ENCODE measurements at regions not wholly inside any gene's neighbourhood (a gene's known extent, or its start where the extent isn't known, plus 50 kb on each side); places are given as distances from the start of the nearest gene placed in this dataset.

GRCh38 chr18:75554176-75554575 is 126.7 kb upstream of the SMIM21 start:
- H3K4me3 ChIP-seq (replicated peaks in 1 of 4; ENCODE audit: control extremely low read depth in 1 of 4, insufficient read depth in 1 of 4, low read depth in 3 of 4, low read length in 4 of 4) = no peak overlapping the region
- no peaks in the 10 kb centered on the region for H3K36me3 ChIP-seq (ENCODE audit: control insufficient read depth, insufficient read depth, low read length)
- H3K4me1 ChIP-seq (ENCODE audit: control insufficient read depth, extremely low read depth, insufficient read depth, low read length) = no peaks in the 10 kb centered on the region
- H3K9ac ChIP-seq (ENCODE audit: insufficient read depth, low read length) = no peak overlapping the region
- no peak for TF ChIP-seq EZH2 (IDR thresholded peaks at IDR 0.05; ENCODE audit: low read length, missing control alignments)
- no peak for TF ChIP-seq CTCF (conservative IDR thresholded peaks at IDR 0.05 in 1 of 2, IDR thresholded peaks at IDR 0.05 in 1 of 2; ENCODE audit: low read depth in 1 of 2, low read length in 2 of 2)
- H2AFZ ChIP-seq (ENCODE audit: low read length) = no peak overlapping the region
- H3K4me2 ChIP-seq (ENCODE audit: extremely low read depth, insufficient read depth, low read length) = no peak overlapping the region
- H3K27ac ChIP-seq (ENCODE audit: insufficient read depth, low read length) = no peak overlapping the region
- no peaks in the 10 kb centered on the region for H3K79me2 ChIP-seq (ENCODE audit: control insufficient read depth, insufficient read depth, low read length)
- no peaks in the 10 kb centered on the region for H4K20me1 ChIP-seq (ENCODE audit: control insufficient read depth, extremely low read depth, insufficient read depth, low read length)
- no peaks in the 10 kb centered on the region for H3K9me3 ChIP-seq (ENCODE audit: control insufficient read depth, insufficient read depth, low read depth, low read length)
- no peaks in the 10 kb centered on the region for H3K27me3 ChIP-seq (ENCODE audit: control insufficient read depth, insufficient read depth, low read length)
- no peak for DNase-seq (ENCODE audit: low read depth in 2 of 2)

- Histone ChIP-seq H3K27ac (ENCODE audit: insufficient read depth, low read length) (no peak overlapping the region), H3K4me3 (replicated peaks in 1 of 4; ENCODE audit: control extremely low read depth in 1 of 4, insufficient read depth in 1 of 4, low read depth in 3 of 4, low read length in 4 of 4) (no peak overlapping the region), H3K9ac (ENCODE audit: insufficient read depth, low read length) (no peak overlapping the region), H3K9me3 (ENCODE audit: control insufficient read depth, insufficient read depth, low read depth, low read length) (no peaks in the 10 kb centered on the region), H3K36me3 (ENCODE audit: control insufficient read depth, insufficient read depth, low read length) (no peaks in the 10 kb centered on the region), H2AFZ (ENCODE audit: low read length) (no peak overlapping the region), H3K4me2 (ENCODE audit: extremely low read depth, insufficient read depth, low read length) (no peak overlapping the region), H3K27me3 (ENCODE audit: control insufficient read depth, insufficient read depth, low read length) (no peaks in the 10 kb centered on the region), H3K79me2 (ENCODE audit: control insufficient read depth, insufficient read depth, low read length) (no peaks in the 10 kb centered on the region), H3K4me1 (ENCODE audit: control insufficient read depth, extremely low read depth, insufficient read depth, low read length) (no peaks in the 10 kb centered on the region), H4K20me1 (ENCODE audit: control insufficient read depth, extremely low read depth, insufficient read depth, low read length) (no peaks in the 10 kb centered on the region)
- TF ChIP-seq CTCF (conservative IDR thresholded peaks at IDR 0.05 in 1 of 2, IDR thresholded peaks at IDR 0.05 in 1 of 2; ENCODE audit: low read depth in 1 of 2, low read length in 2 of 2) (no peak), EZH2 (IDR thresholded peaks at IDR 0.05; ENCODE audit: low read length, missing control alignments) (no peak)
- no peak for DNase-seq (ENCODE audit: low read depth in 2 of 2)
Observed at GRCh38 chr18:75553021-75553420, 125.5 kb upstream of the SMIM21 start.

- no peak overlapping the region for H2AFZ ChIP-seq (ENCODE audit: low read length)
- no peak overlapping the region for H3K9ac ChIP-seq (ENCODE audit: insufficient read depth, low read length)
- no peaks in the 10 kb centered on the region for H3K36me3 ChIP-seq (ENCODE audit: control insufficient read depth, insufficient read depth, low read length)
- H4K20me1 ChIP-seq (ENCODE audit: control insufficient read depth, extremely low read depth, insufficient read depth, low read length) = no peaks in the 10 kb centered on the region
- TF ChIP-seq CTCF (conservative IDR thresholded peaks at IDR 0.05 in 1 of 2, IDR thresholded peaks at IDR 0.05 in 1 of 2; ENCODE audit: low read depth in 1 of 2, low read length in 2 of 2) (no peak), EZH2 (IDR thresholded peaks at IDR 0.05; ENCODE audit: low read length, missing control alignments) (no peak)
- no peak overlapping the region for H3K27ac ChIP-seq (ENCODE audit: insufficient read depth, low read length)
- no peaks in the 10 kb centered on the region for H3K27me3 ChIP-seq (ENCODE audit: control insufficient read depth, insufficient read depth, low read length)
- DNase-seq (ENCODE audit: low read depth in 2 of 2) = no peak
- no peaks in the 10 kb centered on the region for H3K4me1 ChIP-seq (ENCODE audit: control insufficient read depth, extremely low read depth, insufficient read depth, low read length)
- no peaks in the 10 kb centered on the region for H3K79me2 ChIP-seq (ENCODE audit: control insufficient read depth, insufficient read depth, low read length)
- no peak overlapping the region for H3K4me2 ChIP-seq (ENCODE audit: extremely low read depth, insufficient read depth, low read length)
- no peaks in the 10 kb centered on the region for H3K9me3 ChIP-seq (ENCODE audit: control insufficient read depth, insufficient read depth, low read depth, low read length)
- H3K4me3 ChIP-seq (replicated peaks in 1 of 4; ENCODE audit: control extremely low read depth in 1 of 4, insufficient read depth in 1 of 4, low read depth in 3 of 4, low read length in 4 of 4) = no peak overlapping the region
Observed at GRCh38 chr18:75551071-75551470, 123.6 kb upstream of the SMIM21 start.

Data from fibroblast of lung (primary cell).